Anterior cingulate cortex (tissue), 58 donors: ENCODE measurements at regions not wholly inside any gene's neighbourhood (a gene's known extent, or its start where the extent isn't known, plus 50 kb on each side); places are given as distances from the start of the nearest gene placed in this dataset.
"Not testable (repeated sequence)": the region's sequence is repeated elsewhere in the genome, so short reads cannot be mapped to it uniquely, and the experiment has no call there.

Source experiments
- DNase-seq, 58 donors: peaks; one replicate each; lab custom pipeline; 2025; lab: John Stamatoyannopoulos, UW

DNA sequence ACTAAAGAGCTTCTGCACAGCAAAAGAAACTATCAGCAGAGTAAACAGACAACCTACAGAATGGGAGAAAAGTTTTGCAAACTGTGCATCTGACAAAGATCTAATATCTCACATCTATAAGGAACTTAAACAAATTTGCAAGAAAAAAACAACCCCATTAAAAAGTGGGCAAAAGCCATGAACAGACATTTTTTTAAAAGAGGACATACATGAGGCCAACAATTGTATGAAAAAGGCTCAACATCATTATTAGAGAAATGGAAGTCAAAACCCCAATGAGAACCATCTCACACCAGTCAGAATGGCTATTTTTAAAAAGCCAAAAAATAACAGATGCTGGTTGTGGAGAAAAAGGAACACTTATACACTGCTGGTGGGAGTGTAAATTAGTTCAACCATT lies 483.8 kb downstream of the ADCYAP1 start:
- DNase-seq: not testable (repeated sequence)

GRCh38 chr18:1392046-1392445 lies 487.4 kb downstream of the ADCYAP1 start:
- DNase-seq: no peak

DNA sequence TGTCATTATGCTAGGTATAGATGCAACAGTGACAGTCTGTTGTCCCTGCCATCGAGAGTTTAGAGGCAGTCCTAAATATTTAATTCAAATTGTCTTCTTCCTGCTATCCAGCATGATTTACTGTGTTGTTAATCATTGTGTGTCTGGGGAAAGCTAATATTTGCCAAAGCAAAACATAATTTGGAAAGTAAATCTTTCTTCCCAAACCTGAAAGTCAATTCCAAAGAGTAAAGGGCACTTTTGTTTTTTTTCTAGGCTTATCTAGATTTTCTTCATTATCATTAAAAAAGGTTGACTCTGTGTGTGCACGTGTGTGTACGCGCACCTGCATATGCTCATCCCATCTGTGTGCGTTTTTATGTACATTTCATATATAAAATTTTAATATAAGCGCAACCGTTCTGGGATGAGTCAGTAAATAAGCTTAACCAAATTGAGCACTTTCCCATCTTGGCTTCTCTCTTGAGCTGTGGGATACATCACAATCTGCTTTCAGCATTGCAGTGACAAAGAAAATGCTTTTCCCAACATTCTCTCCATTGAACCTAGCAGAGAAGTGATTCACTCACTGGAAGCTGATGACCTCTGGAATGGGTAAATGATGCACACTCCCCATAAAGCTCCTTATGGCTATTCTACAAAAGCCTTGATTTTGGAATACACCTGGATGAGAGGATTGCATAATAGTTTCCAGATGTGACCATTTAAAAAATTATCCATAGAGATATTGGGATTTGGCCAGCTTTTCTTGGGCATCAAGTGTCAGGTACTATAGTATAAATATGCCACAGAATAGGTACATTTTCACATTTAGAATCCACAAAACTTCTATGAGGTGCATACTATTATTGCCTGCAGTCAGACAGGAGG lies 488.4 kb downstream of the ADCYAP1 start:
- DNase-seq: no peak

DNA sequence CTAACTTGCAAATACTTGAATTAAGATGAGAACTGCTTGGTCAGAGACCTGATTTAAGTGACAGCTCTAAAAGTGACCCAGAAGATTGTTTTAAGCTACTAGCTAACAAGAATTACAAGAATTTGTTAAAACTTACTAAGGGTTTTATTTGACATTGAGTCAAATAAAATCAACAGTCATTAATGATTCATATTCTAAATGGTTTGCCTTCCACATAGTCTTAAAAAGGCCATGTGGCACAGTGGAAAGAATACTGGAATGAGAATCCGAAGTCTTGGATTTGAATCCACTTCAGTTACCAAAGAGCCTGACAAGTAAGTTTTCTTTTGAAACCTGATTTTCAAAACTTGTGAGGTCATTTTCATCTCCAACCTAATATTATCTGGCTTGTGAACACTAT lies 489.3 kb downstream of the ADCYAP1 start:
- no peak for DNase-seq

DNA sequence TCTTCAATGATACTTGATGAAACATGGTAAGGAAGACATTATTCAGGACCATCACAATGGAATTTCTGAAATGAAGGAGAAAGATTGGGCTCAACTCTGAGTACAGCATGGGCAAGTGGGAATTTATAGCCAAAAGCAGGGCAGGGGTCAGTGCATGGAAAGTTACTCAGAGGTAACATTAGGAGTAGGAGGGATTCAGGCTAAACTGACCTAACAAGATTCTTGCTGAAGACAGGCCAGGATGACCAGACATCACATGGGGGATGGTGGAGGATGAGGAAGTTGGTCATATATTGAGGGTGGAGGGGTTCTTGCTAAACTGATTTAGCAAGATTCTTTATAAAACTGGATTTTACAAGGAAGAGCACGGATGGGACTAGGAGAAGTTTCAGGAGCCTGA lies 489.8 kb downstream of the ADCYAP1 start:
- no peak for DNase-seq

- no peak for DNase-seq
These were observed 490.3 kb downstream of the ADCYAP1 start for GRCh38 chr18:1394966-1395365.

DNA sequence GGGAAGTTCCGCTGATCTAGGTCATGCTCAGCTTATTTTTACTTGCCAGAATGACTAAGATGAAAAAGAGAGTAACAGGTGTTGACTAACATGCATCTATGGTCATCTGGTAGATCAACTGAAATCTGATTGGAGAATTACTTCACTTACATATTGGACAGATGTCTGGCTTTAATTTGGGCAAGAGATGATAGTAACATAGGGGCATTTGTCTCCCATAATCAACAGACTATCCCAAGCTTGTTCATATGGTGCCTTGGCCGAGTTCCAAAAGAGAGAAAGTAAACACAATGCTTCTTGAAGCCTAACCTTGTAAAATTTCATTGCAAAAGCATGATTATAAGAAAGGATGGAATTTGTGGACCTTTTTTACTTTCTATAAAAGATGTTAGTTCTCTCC lies 503.7 kb downstream of the ADCYAP1 start:
- DNase-seq: no peak

DNA sequence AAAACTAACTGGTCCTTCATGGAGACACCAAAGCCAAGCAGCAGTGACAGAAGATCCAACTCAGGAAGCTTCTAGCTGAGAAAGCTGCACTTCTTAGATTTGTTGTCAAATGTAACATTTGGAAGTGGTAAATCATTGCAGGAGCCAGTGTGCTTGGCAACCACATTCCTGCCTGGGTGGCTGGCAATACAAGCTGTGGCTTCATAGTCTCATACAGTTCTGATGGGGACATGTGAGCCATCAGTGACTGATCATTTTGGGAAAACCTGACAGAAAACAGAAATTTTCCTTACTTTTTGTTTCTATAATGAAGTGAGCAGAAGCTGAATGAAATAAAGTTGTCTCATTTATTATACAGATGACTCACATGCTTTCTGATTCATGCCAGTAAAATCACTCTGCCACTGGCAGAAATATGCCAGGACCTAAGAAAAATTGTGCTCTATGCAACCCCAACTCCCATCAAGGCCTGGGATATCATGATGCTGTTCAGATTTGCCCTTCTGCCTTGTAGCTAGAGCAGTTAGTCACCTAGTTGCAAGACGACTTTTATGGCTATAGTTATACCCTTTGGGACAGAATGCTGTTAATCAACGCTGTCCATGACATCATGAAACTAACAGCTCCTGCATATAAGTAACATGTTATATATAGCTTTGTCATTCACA lies 508.1 kb downstream of the ADCYAP1 start:
- peak in 19 of 58 donors; percentile 1 to 45 (median 19) for DNase-seq

- no peak for DNase-seq
These were observed 508.6 kb downstream of the ADCYAP1 start for GRCh38 chr18:1413323-1413675.

GRCh38 chr18:1416074-1416473 lies 511.4 kb downstream of the ADCYAP1 start:
- no peak for DNase-seq

GRCh38 chr18:1421502-1421901 lies 516.8 kb downstream of the ADCYAP1 start:
- no peak for DNase-seq

DNA sequence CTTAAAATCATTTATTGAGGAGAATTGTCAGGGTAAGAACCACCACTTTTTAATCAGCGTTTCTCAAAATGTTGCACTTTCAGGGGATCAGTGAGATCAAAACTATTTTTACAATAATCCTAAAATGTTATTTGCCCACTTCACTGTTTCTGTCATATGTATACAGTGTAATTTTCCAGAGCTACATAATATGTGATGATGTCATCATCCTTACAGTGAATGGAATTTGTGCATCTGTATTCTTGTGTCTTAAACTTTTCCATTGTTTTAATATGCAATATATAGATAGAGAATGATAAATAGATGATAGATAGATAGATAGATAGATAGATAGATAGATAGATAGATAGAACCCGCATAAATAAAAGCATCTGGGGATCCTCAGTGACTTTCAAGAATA lies 518.0 kb downstream of the ADCYAP1 start:
- DNase-seq: no peak

DNA sequence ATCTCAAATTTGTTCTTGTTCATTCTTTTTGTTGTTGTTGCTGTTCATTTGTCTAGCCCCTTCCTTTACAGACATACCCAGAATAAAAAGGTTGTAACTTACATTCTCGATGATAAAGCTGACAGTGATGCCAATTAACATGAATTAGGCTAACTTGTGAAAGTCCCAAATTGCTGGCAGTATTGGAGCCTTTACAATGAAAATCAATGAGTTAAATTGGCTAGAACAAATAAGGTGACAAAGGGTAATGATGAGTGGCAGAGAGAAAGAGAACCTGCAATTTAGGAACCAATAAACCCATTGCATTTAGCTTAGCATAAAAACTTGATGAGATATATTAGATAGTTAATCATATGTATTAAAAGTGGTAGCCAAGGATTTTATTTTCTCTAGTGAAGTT lies 521.0 kb downstream of the ADCYAP1 start:
- DNase-seq: no peak

DNA sequence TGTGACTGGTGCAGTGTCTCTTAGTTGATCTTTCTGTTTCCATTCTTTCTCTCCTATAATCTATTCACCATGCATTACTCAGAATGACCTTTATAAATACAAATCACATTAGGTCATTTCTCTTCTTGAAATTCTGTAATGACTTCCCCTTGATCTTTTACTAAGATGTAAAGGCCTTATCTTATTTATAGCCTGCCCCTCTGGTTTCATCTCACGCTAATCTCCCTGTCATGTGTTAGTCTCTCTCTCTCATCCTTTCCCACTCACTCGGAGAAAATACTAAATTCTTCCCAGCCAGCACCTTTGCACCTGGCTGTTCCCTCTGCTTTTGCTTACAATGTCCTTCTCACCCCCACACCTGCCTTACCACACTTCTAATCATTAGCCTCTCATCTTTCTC lies 530.8 kb downstream of the ADCYAP1 start:
- DNase-seq: no peak

DNA sequence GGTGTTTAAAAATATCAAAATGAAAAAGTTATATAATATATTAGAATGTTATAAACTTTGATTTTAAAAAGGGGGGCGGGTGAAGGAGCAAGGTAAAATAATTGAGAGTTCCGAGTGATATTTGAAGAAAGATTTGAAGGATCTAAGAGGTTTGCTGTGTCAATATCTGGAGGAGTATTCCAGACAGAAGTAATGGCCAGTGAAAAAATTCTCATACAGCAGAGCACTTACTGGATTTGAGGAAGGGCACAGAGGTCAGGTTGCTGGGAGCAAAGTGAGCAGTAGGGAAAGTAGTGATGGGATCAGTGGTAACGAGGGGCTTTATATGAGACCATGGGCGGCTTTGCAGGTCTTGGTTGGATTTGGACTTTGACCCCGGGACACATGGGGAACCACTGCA lies 531.5 kb downstream of the ADCYAP1 start:
- DNase-seq: no peak

- DNase-seq: no peak
These were observed 533.8 kb downstream of the ADCYAP1 start for GRCh38 chr18:1438458-1438910.

GRCh38 chr18:1438967-1439366 lies 534.3 kb downstream of the ADCYAP1 start:
- no peak for DNase-seq

GRCh38 chr18:1444062-1444461 lies 539.4 kb downstream of the ADCYAP1 start:
- not testable (repeated sequence) for DNase-seq

DNA sequence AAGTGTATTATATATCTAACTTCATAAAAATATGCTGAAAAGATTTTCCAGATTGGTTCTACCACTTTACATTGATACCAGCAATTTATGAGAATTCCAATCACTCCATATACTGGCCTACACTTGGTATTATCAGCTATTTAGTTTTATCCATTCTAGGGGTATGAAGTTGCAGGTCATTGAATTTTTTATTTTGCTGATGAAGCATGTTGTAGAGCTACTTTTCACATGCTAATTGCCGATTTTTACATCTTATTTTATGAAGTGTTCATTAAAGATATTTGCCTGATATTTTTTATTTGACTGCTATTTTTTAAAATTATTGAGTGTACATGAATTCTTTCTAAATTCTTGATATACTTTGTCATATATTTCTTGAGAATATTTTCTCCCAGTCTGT lies 542.1 kb downstream of the ADCYAP1 start:
- DNase-seq: no peak

- DNase-seq: no peak
These were observed 548.1 kb downstream of the ADCYAP1 start for GRCh38 chr18:1452821-1453220.

DNA sequence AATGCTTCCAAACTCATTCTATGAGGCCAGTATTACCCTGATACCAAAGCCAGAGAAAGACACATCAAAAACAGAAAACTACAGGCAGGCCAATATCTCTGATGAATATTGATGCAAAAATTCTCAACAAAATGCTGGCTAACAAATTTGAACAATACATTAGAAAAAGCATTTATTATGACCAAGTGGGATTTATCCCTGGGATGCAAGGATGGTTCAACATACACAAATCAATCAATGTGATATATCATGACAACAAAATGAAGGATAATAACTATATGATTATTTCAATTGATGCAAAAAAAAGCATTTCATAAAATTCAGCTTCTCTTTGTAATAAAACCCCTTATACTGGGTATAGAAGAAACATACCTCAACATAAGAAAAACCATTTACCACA lies 550.9 kb downstream of the ADCYAP1 start:
- DNase-seq: no peak

DNA sequence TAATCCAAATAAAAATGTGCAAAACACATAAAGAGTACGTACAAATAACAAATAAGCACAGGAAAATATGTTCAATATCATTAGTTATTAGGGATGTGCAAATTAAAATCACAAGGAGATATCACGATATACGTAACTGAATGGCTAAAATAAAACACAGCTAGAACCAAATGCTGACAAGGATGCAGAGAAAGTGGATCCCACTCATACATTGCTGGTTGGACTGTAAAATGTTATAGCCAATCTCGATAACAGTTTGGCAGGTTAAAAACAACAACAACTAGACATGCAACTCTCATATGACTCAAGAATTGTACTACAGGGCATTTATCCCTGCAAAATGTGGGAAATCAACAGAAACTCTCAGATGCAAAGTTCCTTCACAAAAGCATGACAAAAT lies 553.9 kb downstream of the ADCYAP1 start:
- DNase-seq: no peak
